Gastrocnemius medialis (tissue), 4 donors: ENCODE measurements at regions not wholly inside any gene's neighbourhood (a gene's known extent, or its start where the extent isn't known, plus 50 kb on each side); places are given as distances from the start of the nearest gene placed in this dataset.

ENCODE experiments used
- CTCF ChIP-seq, 5 experiments: fragments of 450-650 bp in 3 of 5; fragments of 200-600 bp in 2 of 5; sonication (generic) in 2 of 5; IDR thresholded peaks in 4 of 5; conservative IDR thresholded peaks in 1 of 5; 1 replicate in 4 of 5; 2 replicates in 1 of 5; pipeline ENCODE4 v1.5.1; 2016 to 2019; ENCODE audit warnings: antibody characterized with exemption in 5 of 5, mild to moderate bottlenecking in 3 of 5, moderate library complexity in 3 of 5
- POLR2A ChIP-seq, 2 donors: fragments of 450-650 bp; IDR thresholded peaks; one replicate each; pipeline ENCODE4 v1.6.1; 2017; ENCODE audit warnings: antibody characterized with exemption in 2 of 2, mild to moderate bottlenecking in 2 of 2, moderate library complexity in 2 of 2

GRCh38 chr3:8097690-8098089, 403.9 kb upstream of the LMCD1 start:
- no peak for TF ChIP-seq CTCF (IDR thresholded peaks at IDR 0.05 in 4 of 5, conservative IDR thresholded peaks at IDR 0.05 in 1 of 5)
- TF ChIP-seq POLR2A (IDR thresholded peaks at IDR 0.05) = no peak
